ENCODE measurements at regions not wholly inside any gene's neighbourhood (a gene's known extent, or its start where the extent isn't known, plus 50 kb on each side); places are given as distances from the start of the nearest gene placed in this dataset.
"Not testable (repeated sequence)": the region's sequence is repeated elsewhere in the genome, so short reads cannot be mapped to it uniquely, and the experiment has no call there.

- peak; percentile 18 for DNase-seq (ENCODE audit: low read depth, low spot score)
These were observed 177.6 kb upstream of the GLRA2 start for GRCh38 chrX:14351611-14352303.

- no peak for DNase-seq (ENCODE audit: low read depth, low spot score)
These were observed 181.8 kb upstream of the GLRA2 start for GRCh38 chrX:14347523-14347922.

GRCh38 chrX:14344172-14344940, 185.0 kb upstream of the GLRA2 start:
- no peak for DNase-seq (ENCODE audit: low read depth, low spot score)

- no peak for DNase-seq (ENCODE audit: low read depth, low spot score)
These were observed 219.9 kb upstream of the GLRA2 start for GRCh38 chrX:14309431-14309830.

DNA sequence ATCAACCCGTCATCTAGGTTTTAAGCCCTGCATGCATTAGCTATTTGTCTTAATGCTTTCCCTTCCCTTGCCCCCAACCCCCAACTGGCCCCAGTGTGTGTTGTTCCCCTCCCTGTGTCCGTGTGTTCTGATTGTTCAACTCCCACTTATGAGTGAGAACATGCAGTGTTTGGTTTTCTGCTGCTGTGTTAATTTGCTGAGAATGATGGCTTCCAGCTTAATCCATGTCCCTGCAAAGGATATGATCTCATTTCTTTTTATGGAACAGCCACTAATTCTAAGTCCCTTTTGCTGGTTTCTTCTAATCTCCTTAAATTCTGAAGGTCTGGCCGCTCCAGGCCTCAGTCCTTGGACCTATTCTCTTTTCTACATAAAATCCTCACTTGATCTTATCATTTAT, 220.4 kb upstream of the GLRA2 start:
- not testable (repeated sequence) for DNase-seq (ENCODE audit: low read depth, low spot score)

DNA sequence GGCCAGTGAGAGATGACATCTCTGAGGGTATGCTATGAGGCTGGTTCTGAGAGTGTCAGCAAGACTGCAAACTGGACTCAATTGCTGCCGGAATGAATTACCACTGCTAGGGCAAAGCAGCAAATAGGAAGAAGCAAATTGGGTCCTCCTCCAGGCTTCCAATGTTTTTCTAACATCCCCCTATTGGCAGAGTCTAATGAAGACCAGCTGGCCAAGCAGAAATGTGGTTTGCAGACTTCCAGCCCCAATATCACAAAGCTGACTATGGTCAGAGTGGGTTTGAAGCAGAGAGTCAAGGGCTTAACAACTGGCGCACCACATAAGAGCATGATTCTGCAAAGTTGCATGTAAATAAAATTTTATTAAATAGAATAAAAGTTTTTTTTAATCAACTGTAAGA, 225.4 kb upstream of the GLRA2 start:
- DNase-seq (ENCODE audit: low read depth, low spot score): no peak

- not testable (repeated sequence) for DNase-seq (ENCODE audit: low read depth, low spot score)
These were observed 226.8 kb upstream of the GLRA2 start for GRCh38 chrX:14302561-14302960.

DNA sequence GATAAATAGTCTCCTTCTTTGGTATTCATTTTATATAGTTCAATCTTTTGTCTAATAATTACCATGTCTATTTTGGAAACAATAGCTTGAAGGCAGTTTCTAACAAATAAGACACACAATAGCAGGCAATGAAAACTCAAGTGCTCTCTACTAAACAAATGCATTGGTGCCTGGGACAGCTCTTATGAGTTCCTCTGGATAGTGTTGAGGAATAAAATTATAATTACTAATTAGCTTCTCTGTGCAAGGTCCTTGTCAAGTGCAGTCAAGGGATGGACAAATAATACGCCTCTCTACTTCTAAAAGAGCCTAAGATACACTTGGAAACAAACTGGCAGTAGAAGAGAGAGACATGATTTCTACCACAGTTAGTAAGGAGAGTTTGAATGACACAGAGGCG, 229.0 kb upstream of the GLRA2 start:
- no peak for DNase-seq (ENCODE audit: low read depth, low spot score)

DNA sequence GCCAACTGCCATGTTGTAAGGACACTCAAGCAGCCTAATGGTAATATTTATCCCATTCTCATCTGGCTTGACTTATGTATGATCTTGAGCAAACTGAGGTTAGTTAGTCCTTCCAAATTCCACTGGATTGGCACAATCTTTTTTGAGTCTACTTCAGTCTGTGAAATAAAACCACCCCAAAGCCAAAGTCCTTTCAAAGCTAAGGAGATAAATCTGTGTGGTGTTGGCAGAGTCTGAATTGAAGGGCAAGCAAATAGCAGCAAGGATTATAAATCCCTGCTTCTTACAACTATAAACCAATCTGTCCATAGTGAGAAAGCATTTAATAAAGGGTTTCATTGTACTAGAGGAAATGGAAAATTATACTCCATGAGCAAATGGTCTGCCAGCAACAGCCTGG, 233.9 kb upstream of the GLRA2 start:
- DNase-seq (ENCODE audit: low read depth, low spot score): no peak

GRCh38 chrX:14291666-14292500, 237.5 kb upstream of the GLRA2 start:
- DNase-seq (ENCODE audit: low read depth, low spot score): peak; percentile 4

GRCh38 chrX:14290335-14290734, 239.0 kb upstream of the GLRA2 start:
- no peak for DNase-seq (ENCODE audit: low read depth, low spot score)

DNA sequence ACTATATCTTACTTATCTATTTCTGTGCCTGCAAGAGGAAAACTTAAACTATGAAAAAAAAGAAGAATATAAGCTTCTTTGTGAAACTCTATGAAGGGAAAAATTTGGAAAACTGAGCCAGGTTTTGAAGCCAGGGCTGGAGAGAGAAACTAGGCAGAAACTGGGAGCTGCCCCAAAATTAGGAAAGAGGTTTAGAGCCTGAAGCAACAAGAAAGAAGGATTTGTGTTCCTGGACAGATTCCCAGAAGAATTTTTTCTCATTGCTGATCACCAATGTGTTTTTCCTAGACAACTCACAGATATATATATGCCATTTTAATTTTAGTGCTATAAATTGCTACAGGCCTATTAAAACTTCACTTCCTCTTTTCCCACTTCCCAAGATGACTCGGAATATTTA, 245.0 kb upstream of the GEMIN8 start:
- DNase-seq (ENCODE audit: low read depth, low spot score): no peak

DNA sequence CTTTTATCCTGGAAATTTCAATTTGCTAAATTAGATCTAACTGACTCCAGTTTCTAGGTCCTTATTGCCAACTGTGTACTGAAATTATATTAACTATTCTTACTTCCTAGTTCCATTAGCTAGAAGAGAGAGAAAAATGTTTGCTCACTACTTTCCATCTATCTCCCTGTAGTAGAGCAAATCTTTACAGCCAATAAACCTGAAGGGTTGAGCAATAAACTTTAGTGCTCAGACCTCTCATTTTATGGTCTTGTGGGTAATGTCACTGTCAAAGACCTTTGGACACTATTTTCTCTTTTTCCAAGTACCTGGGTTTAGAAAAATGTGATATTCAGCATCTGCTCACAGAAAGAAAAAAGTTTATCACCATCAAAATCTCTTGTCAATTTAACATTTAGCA, 237.5 kb upstream of the GEMIN8 start:
- no peak for DNase-seq (ENCODE audit: low read depth, low spot score)

DNA sequence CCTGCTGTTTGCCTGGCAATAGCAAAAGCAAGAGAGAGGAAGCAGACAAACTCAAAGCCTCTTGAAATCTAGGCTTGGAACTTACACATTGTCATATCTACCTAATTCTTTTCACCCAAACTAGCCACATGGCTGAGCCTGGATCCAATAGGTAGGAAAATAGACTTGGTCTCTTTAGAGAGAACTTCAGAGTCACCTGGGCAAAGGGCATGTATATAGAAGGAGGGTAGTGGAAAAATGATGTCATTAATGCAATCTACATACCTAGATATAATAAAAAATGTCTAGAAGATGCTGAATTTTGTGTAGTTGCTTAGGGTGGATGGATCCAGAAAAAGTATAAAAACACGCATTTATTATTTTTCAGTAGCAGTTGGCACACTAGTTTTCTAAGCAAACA, 237.0 kb upstream of the GEMIN8 start:
- no peak for DNase-seq (ENCODE audit: low read depth, low spot score)

GRCh38 chrX:14243823-14244222, 214.1 kb upstream of the GEMIN8 start:
- peak; percentile 79 for DNase-seq (ENCODE audit: low read depth, low spot score)

DNA sequence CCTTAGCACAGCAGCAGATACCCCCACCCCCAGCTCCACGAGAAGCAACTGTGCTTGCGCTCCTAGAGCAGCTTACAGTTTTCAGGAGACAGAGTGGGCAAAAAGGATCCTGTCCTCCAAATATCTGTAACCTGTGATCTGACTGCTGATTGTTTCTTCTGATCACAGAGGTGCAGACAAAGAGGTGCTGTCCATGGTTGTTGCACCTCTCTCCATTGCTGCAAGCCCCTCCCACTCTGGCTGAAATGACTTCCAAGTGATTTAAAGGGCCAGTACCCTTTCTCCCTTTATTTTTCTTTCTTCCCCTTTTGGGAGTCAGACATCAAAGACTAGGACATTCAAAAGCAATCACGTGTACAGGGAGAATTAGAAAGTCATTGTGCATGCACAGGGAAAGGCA, 205.3 kb upstream of the GEMIN8 start:
- DNase-seq (ENCODE audit: low read depth, low spot score): peak; percentile 26

GRCh38 chrX:14232688-14233087, 203.0 kb upstream of the GEMIN8 start:
- no peak for DNase-seq (ENCODE audit: low read depth, low spot score)

- no peak for DNase-seq (ENCODE audit: low read depth, low spot score)
These were observed 198.9 kb upstream of the GEMIN8 start for GRCh38 chrX:14228611-14229010.

DNA sequence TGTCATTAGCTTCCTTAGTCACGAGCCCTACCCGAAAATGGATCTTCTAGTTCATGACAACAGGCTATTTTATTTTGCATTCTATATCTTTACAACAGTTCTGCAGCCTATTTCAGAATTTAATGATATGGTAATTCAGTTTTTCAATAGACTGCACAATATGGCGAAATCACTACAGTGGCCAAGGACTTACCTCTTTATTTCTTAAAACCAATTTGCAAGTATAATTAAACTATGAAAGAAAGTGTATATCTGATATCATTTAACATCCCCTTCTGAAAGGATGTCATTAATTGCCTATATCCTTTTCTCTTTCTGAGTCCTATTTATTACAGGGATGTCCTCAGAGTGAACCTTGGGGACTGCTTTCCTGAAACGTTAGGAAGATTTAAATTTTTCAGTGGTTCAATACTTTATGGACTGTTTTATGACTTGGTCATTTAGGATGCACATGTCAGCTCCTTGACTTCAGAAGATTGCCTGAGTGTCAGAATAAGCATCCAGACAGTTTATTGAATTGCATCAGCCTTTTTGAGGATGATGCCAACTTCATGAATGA, 190.8 kb upstream of the GEMIN8 start:
- DNase-seq (ENCODE audit: low read depth, low spot score): no peak

- DNase-seq (ENCODE audit: low read depth, low spot score): no peak
These were observed 179.3 kb upstream of the GEMIN8 start for GRCh38 chrX:14209034-14209433.

- no peak for DNase-seq (ENCODE audit: low read depth, low spot score)
These were observed 165.0 kb upstream of the GEMIN8 start for GRCh38 chrX:14194711-14195110.

DNA sequence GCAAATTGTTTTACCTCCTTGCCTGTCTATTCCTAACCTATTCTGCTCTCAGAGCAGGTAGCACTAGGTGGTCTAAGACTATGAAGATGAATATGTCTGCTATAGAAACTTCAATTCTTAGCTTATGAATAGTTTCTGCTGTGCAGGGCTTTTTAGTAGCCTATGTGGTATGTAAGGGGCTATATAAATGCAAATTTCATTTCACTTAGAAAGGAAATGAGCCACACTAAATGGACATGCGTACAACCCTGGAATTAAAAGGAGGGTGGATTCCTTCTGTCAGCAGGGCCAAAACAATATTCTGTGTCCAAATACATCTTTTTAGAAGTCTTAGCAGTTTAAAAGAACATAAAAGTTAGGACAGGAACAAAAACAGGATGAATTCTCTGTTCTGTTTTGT, 163.9 kb upstream of the GEMIN8 start:
- no peak for DNase-seq (ENCODE audit: low read depth, low spot score)

All from ELF-1 (cell line).